ENCODE measurements at regions not wholly inside any gene's neighbourhood (a gene's known extent, or its start where the extent isn't known, plus 50 kb on each side); places are given as distances from the start of the nearest gene placed in this dataset.

DNA sequence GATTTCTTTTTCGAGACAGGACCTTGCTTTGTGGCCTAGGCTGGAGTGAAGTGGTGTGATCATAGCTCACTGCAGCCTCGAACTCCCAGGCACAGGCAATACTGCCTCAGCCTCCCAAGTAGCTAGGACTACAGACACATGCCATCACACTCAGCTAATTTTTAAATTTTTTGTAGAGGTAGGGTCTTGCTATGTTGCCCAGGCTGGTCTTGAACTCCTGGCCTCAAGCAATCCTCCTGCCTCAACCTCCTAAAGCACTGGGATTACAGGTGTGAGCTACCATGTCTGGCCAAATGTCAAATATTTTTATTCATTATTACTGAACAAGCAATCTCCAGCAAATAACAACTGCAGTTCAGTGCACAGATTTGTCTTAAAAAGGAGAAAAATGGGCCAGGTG, 131.7 kb upstream of the IFNGR1 start:
- WGBS (ENCODE audit: missing lambda C conversion rate): 15% methylated on average over 2 of the region's 2 CpGs
- Histone ChIP-seq H3K4me1 (peaks cover 8% of the 10 kb centered on the region; the same call in 1 of the 3 replicates), H3K4me2 (no peak overlapping the region), H3K4me3 (no peak overlapping the region), H3K27ac (no peak overlapping the region), H3K9me3 (no peaks in the 10 kb centered on the region)
- FAIRE-seq: no peak
- ChIA-PET CTCF (interaction anchor here (0.7 to 1.5 kb wide), 4 partner anchors 9 to 256 kb away, joined by 3 to 4 read pairs (median 3); no protein-coding TSS in a partner anchor), POLR2A (no interaction called here)
- ATAC-seq: no peak
- TF ChIP-seq CBX8 (IDR thresholded peaks at IDR 0.05): no peak
- no peak for TF ChIP-seq TFCP2L1 (CRISPR knock-in tag; IDR thresholded peaks at IDR 0.05)
- TF ChIP-seq, protein P1, sequence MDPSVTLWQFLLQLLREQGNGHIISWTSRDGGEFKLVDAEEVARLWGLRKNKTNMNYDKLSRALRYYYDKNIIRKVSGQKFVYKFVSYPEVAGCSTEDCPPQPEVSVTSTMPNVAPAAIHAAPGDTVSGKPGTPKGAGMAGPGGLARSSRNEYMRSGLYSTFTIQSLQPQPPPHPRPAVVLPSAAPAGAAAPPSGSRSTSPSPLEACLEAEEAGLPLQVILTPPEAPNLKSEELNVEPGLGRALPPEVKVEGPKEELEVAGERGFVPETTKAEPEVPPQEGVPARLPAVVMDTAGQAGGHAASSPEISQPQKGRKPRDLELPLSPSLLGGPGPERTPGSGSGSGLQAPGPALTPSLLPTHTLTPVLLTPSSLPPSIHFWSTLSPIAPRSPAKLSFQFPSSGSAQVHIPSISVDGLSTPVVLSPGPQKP (IDR thresholded peaks at IDR 0.05; ENCODE audit: low read depth, low read length): no peak
- no peak for TF ChIP-seq RAD21 (conservative IDR thresholded peaks at IDR 0.05 in 1 of 2, IDR thresholded peaks at IDR 0.05 in 1 of 2)
- TF ChIP-seq FOSB (CRISPR knock-in tag; IDR thresholded peaks at IDR 0.05): no peak
- TF ChIP-seq JUN (IDR thresholded peaks at IDR 0.05): no peak
- TF ChIP-seq, protein P2, sequence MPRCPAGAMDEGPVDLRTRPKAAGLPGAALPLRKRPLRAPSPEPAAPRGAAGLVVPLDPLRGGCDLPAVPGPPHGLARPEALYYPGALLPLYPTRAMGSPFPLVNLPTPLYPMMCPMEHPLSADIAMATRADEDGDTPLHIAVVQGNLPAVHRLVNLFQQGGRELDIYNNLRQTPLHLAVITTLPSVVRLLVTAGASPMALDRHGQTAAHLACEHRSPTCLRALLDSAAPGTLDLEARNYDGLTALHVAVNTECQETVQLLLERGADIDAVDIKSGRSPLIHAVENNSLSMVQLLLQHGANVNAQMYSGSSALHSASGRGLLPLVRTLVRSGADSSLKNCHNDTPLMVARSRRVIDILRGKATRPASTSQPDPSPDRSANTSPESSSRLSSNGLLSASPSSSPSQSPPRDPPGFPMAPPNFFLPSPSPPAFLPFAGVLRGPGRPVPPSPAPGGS (IDR thresholded peaks at IDR 0.05): no peak
- TF ChIP-seq, protein P3, sequence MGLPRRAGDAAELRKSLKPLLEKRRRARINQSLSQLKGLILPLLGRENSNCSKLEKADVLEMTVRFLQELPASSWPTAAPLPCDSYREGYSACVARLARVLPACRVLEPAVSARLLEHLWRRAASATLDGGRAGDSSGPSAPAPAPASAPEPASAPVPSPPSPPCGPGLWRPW (IDR thresholded peaks at IDR 0.05): no peak
- TF ChIP-seq BHLHE40 (IDR thresholded peaks at IDR 0.05; ENCODE audit: low read depth, low read length): no peak
- TF ChIP-seq EHF (CRISPR knock-in tag; IDR thresholded peaks at IDR 0.05): no peak
- TF ChIP-seq CBX2 (IDR thresholded peaks at IDR 0.05; ENCODE audit: borderline replicate concordance, low read depth): no peak
- no peak for TF ChIP-seq ZSCAN20 (CRISPR knock-in tag; IDR thresholded peaks at IDR 0.05)
- no peak for TF ChIP-seq ZFP36 (IDR thresholded peaks at IDR 0.05; ENCODE audit: borderline replicate concordance, partially characterized antibody)
- TF ChIP-seq MAFK (IDR thresholded peaks at IDR 0.05; ENCODE audit: partially characterized antibody): no peak
- no peak for TF ChIP-seq MAZ (IDR thresholded peaks at IDR 0.05; ENCODE audit: borderline replicate concordance, low read depth, low read length)
- no peak for TF ChIP-seq HOXA7 (CRISPR knock-in tag; IDR thresholded peaks at IDR 0.05)
- TF ChIP-seq RNF2 (IDR thresholded peaks at IDR 0.05; ENCODE audit: borderline replicate concordance, low read depth): no peak
- no peak for TF ChIP-seq KDM5A (IDR thresholded peaks at IDR 0.05)
- DNase-seq (ENCODE audit: low read depth in 1 of 2, low spot score in 1 of 2): no peak

DNA sequence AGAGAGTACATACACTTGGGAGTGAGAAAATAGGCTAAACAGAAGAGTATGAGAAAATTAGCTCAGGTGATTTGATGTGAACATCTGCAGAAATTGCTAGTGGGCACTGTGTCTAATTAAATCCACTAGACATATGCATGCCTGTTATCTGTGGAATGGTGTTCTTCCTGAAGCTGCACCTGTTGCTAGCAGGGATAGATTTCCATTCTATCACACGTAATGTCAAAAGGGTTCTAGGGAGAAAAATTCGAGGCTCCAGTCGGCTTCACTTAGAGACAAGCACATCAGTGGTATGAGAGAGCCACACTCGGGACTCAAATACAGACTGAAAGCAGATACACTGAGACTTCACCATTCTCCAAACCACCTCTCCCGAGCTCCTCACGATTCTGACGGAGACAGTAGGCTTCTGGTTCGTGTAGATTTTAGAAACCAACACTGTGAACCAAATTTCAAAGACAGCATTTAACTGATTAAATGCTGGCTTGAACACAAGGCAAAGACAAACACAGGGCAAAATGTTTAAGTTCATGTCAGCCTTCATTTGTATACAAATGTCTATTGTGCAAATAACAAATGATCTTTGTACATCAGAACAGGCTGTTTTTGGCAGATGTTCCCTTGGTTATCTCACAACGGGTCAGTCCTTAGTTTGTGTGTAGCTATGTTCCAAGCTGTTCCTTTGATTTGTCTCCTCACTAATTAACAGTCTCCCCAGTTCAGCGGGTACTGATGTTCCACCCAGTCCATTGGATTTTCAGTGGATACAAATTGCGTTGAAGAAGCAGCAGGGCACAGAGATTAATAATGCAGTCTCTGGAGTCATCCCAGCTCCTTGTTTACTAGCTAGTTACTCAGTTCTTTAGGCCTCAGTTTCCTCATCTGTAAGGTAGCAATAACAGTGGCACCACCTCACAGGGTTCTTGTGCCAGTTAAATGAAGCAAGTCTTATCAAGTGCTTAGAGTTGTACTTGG, 131.0 kb upstream of the IFNGR1 start:
- TF ChIP-seq, protein P1 (IDR thresholded peaks at IDR 0.05; ENCODE audit: low read depth, low read length): no peak
- TF ChIP-seq RCOR1 (IDR thresholded peaks at IDR 0.05; ENCODE audit: low read depth, low read length) (no peak), NR3C1 (IDR thresholded peaks at IDR 0.05) (no peak), ESRRA (IDR thresholded peaks at IDR 0.05; ENCODE audit: borderline replicate concordance, low read length) (no peak), CEBPB (IDR thresholded peaks at IDR 0.05) (no peak), MAZ (IDR thresholded peaks at IDR 0.05; ENCODE audit: borderline replicate concordance, low read depth, low read length) (no peak), HOXB5 (CRISPR knock-in tag; IDR thresholded peaks at IDR 0.05) (no peak), EHMT2 (IDR thresholded peaks at IDR 0.05; ENCODE audit: low read depth) (no peak), FOSB (CRISPR knock-in tag; IDR thresholded peaks at IDR 0.05) (no peak)
- TF ChIP-seq, protein P4, sequence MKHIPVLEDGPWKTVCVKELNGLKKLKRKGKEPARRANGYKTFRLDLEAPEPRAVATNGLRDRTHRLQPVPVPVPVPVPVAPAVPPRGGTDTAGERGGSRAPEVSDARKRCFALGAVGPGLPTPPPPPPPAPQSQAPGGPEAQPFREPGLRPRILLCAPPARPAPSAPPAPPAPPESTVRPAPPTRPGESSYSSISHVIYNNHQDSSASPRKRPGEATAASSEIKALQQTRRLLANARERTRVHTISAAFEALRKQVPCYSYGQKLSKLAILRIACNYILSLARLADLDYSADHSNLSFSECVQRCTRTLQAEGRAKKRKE (CRISPR knock-in tag; IDR thresholded peaks at IDR 0.05; ENCODE audit: low read depth): no peak
- TF ChIP-seq, protein P5, sequence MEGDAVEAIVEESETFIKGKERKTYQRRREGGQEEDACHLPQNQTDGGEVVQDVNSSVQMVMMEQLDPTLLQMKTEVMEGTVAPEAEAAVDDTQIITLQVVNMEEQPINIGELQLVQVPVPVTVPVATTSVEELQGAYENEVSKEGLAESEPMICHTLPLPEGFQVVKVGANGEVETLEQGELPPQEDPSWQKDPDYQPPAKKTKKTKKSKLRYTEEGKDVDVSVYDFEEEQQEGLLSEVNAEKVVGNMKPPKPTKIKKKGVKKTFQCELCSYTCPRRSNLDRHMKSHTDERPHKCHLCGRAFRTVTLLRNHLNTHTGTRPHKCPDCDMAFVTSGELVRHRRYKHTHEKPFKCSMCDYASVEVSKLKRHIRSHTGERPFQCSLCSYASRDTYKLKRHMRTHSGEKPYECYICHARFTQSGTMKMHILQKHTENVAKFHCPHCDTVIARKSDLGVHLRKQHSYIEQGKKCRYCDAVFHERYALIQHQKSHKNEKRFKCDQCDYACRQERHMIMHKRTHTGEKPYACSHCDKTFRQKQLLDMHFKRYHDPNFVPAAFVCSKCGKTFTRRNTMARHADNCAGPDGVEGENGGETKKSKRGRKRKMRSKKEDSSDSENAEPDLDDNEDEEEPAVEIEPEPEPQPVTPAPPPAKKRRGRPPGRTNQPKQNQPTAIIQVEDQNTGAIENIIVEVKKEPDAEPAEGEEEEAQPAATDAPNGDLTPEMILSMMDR (IDR thresholded peaks at IDR 0.05): no peak
- TF ChIP-seq, protein P2 (IDR thresholded peaks at IDR 0.05): no peak
- no peak for DNase-seq (ENCODE audit: low read depth in 1 of 2, low spot score in 1 of 2)
- FAIRE-seq: no peak
- POLR2A ChIA-PET: no interaction called here
- H3K4me2 ChIP-seq: no peak overlapping the region
- no peak overlapping the region for H3K4me3 ChIP-seq
- ATAC-seq: no peak
- no peak overlapping the region for H3K27ac ChIP-seq
- CTCF ChIA-PET: interaction anchor here (0.9 to 1.5 kb wide), 5 partner anchors 8 to 256 kb away, joined by 3 to 4 read pairs (median 3); no protein-coding TSS in a partner anchor
- whole genome bisulfite sequencing (ENCODE audit: missing lambda C conversion rate): 46% methylated on average over 11 of the region's 11 CpGs
- H3K4me1 ChIP-seq: peaks cover 8% of the 10 kb centered on the region; the same call in 1 of the 3 replicates
- no peaks in the 10 kb centered on the region for H3K9me3 ChIP-seq
